Fibroblast of mammary gland (primary cell): ENCODE measurements at regions not wholly inside any gene's neighbourhood (a gene's known extent, or its start where the extent isn't known, plus 50 kb on each side); places are given as distances from the start of the nearest gene placed in this dataset.

Experiments
- DNase-seq: peaks from one replicate; pipeline ENCODE4 v3.0.0-alpha.2; 2010; ENCODE audit warnings: low read depth
- H3K4me3 ChIP-seq: 2 replicates; pipeline ENCODE4 v1.5.1; 2011; ENCODE audit warnings: low read depth, mild to moderate bottlenecking, low read length, moderate library complexity; ENCODE audit not compliant: control insufficient read depth
- CTCF ChIP-seq: conservative IDR thresholded peaks from 2 replicates; pipeline ENCODE4 v1.5.1; 2011; ENCODE audit warnings: low read depth, low read length, inconsistent platforms; ENCODE audit not compliant: control insufficient read depth, insufficient read depth

GRCh38 chr10:78966182-78966787 lies 102.5 kb upstream of the ZMIZ1 start:
- no peak for TF ChIP-seq CTCF
- no peak overlapping the region for H3K4me3 ChIP-seq
- no peak for DNase-seq

- H3K4me3 ChIP-seq: no peak overlapping the region
- no peak for TF ChIP-seq CTCF
- no peak for DNase-seq
These were observed 101.8 kb upstream of the ZMIZ1 start for GRCh38 chr10:78966844-78967488.

- H3K4me3 ChIP-seq: no peak overlapping the region
- no peak for DNase-seq
- TF ChIP-seq CTCF: no peak
These were observed 100.3 kb upstream of the ZMIZ1 start for GRCh38 chr10:78968300-78968942.

GRCh38 chr10:78968943-78969342 lies 99.8 kb upstream of the ZMIZ1 start:
- DNase-seq: no peak
- no peak overlapping the region for H3K4me3 ChIP-seq
- TF ChIP-seq CTCF: no peak

- no peak for TF ChIP-seq CTCF
- H3K4me3 ChIP-seq: no peak overlapping the region
- DNase-seq: no peak
These were observed 99.0 kb upstream of the ZMIZ1 start for GRCh38 chr10:78969719-78970118.

- DNase-seq: no peak
- TF ChIP-seq CTCF: no peak
- no peak overlapping the region for H3K4me3 ChIP-seq
These were observed 98.5 kb upstream of the ZMIZ1 start for GRCh38 chr10:78970261-78970660.
